ENCODE measurements at regions not wholly inside any gene's neighbourhood (a gene's known extent, or its start where the extent isn't known, plus 50 kb on each side); places are given as distances from the start of the nearest gene placed in this dataset.

DNA sequence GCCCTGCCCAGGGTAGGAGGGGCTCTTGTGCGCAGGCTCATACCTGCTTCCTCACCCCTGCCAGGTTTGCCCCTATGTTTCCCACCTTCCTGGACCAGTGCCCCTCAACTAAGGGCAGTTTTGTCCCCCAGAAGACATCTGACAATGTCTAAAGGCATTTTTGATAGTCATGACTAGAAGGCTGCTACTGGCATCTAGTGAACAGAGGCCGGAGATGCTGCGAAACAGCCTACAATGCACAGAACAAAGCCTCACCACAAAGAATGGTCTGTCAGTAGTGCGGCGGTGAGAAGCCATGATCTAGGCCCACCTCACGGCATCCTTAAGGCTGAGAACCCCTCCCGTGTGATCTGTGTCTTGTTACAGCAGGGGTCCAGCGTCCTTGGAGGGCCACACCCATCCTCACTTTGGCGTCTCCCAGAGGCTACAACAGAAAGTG lies 96.0 kb downstream of the TMEM17 start:
- no peak for TF ChIP-seq POLR2A (IDR thresholded peaks at IDR 0.05)
- TF ChIP-seq, protein P1, sequence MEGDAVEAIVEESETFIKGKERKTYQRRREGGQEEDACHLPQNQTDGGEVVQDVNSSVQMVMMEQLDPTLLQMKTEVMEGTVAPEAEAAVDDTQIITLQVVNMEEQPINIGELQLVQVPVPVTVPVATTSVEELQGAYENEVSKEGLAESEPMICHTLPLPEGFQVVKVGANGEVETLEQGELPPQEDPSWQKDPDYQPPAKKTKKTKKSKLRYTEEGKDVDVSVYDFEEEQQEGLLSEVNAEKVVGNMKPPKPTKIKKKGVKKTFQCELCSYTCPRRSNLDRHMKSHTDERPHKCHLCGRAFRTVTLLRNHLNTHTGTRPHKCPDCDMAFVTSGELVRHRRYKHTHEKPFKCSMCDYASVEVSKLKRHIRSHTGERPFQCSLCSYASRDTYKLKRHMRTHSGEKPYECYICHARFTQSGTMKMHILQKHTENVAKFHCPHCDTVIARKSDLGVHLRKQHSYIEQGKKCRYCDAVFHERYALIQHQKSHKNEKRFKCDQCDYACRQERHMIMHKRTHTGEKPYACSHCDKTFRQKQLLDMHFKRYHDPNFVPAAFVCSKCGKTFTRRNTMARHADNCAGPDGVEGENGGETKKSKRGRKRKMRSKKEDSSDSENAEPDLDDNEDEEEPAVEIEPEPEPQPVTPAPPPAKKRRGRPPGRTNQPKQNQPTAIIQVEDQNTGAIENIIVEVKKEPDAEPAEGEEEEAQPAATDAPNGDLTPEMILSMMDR (IDR thresholded peaks at IDR 0.05), result peak in 9 of 12 donors; percentile 21 to 61 (median 37)
